NCI-H2227 (cell line): ENCODE measurements at regions not wholly inside any gene's neighbourhood (a gene's known extent, or its start where the extent isn't known, plus 50 kb on each side); places are given as distances from the start of the nearest gene placed in this dataset.
"Not testable (repeated sequence)": the region's sequence is repeated elsewhere in the genome, so short reads cannot be mapped to it uniquely, and the experiment has no call there.

Experiments used
- DNase-seq: peaks from one replicate; lab custom pipeline; 2025; ENCODE audit not compliant: unreplicated experiment; lab: John Stamatoyannopoulos, UW

- DNase-seq, result no peak
These were observed 221.6 kb downstream of the VAPA start for GRCh38 chr18:10135302-10135926.

GRCh38 chr18:10138719-10139118 is 224.9 kb downstream of the VAPA start:
- DNase-seq, result no peak

GRCh38 chr18:10139783-10140410 is 226.1 kb downstream of the VAPA start:
- no peak for DNase-seq

GRCh38 chr18:10140461-10141282 is 226.9 kb downstream of the VAPA start:
- DNase-seq, result no peak

- DNase-seq, result no peak
These were observed 227.7 kb downstream of the VAPA start for GRCh38 chr18:10141559-10141958.

- DNase-seq, result no peak
These were observed 228.2 kb downstream of the VAPA start for GRCh38 chr18:10142056-10142455.

GRCh38 chr18:10142496-10143160 is 228.8 kb downstream of the VAPA start:
- no peak for DNase-seq

GRCh38 chr18:10143596-10143995 is 229.8 kb downstream of the VAPA start:
- no peak for DNase-seq

- DNase-seq, result no peak
These were observed 231.7 kb downstream of the VAPA start for GRCh38 chr18:10145546-10145945.

GRCh38 chr18:10147226-10147625 is 233.4 kb downstream of the VAPA start:
- no peak for DNase-seq

GRCh38 chr18:10147752-10148151 is 233.9 kb downstream of the VAPA start:
- no peak for DNase-seq

- no peak for DNase-seq
These were observed 234.5 kb downstream of the VAPA start for GRCh38 chr18:10148189-10148929.

GRCh38 chr18:10149768-10150556 is 236.1 kb downstream of the VAPA start:
- DNase-seq, result no peak

- not testable (repeated sequence) for DNase-seq
These were observed 236.8 kb downstream of the VAPA start for GRCh38 chr18:10150576-10150975.

- DNase-seq, result no peak
These were observed 238.7 kb downstream of the VAPA start for GRCh38 chr18:10152475-10152874.

- no peak for DNase-seq
These were observed 240.3 kb downstream of the VAPA start for GRCh38 chr18:10153924-10154752.

GRCh38 chr18:10157706-10158105 is 243.9 kb downstream of the VAPA start:
- no peak for DNase-seq

- DNase-seq, result no peak
These were observed 246.4 kb downstream of the VAPA start for GRCh38 chr18:10160251-10160650.

- DNase-seq, result no peak
These were observed 247.5 kb downstream of the VAPA start for GRCh38 chr18:10161315-10161714.
